ENCODE measurements at regions not wholly inside any gene's neighbourhood (a gene's known extent, or its start where the extent isn't known, plus 50 kb on each side); places are given as distances from the start of the nearest gene placed in this dataset.

GRCh38 chr11:45527898-45528297 is 137.5 kb downstream of the CHST1 start:
- H3K27me3 Mint-ChIP-seq (ENCODE audit: unreplicated experiment) = no peaks in the 10 kb centered on the region
- H3K27ac Mint-ChIP-seq (ENCODE audit: unreplicated experiment) = no peak overlapping the region
- TF ChIP-seq, protein P1, sequence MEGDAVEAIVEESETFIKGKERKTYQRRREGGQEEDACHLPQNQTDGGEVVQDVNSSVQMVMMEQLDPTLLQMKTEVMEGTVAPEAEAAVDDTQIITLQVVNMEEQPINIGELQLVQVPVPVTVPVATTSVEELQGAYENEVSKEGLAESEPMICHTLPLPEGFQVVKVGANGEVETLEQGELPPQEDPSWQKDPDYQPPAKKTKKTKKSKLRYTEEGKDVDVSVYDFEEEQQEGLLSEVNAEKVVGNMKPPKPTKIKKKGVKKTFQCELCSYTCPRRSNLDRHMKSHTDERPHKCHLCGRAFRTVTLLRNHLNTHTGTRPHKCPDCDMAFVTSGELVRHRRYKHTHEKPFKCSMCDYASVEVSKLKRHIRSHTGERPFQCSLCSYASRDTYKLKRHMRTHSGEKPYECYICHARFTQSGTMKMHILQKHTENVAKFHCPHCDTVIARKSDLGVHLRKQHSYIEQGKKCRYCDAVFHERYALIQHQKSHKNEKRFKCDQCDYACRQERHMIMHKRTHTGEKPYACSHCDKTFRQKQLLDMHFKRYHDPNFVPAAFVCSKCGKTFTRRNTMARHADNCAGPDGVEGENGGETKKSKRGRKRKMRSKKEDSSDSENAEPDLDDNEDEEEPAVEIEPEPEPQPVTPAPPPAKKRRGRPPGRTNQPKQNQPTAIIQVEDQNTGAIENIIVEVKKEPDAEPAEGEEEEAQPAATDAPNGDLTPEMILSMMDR (IDR thresholded peaks at IDR 0.05; ENCODE audit: unreplicated experiment) = no peak
- peaks cover 5% of the 10 kb centered on the region for H3K4me1 Mint-ChIP-seq (ENCODE audit: unreplicated experiment)
- H3K36me3 Mint-ChIP-seq (ENCODE audit: low read depth, unreplicated experiment) = peaks cover 4% of the 10 kb centered on the region
- no peak overlapping the region for H3K4me3 Mint-ChIP-seq (ENCODE audit: unreplicated experiment)
- H3K9me3 Mint-ChIP-seq (ENCODE audit: unreplicated experiment) = peaks cover 4% of the 10 kb centered on the region
- no peak for DNase-seq (ENCODE audit: low spot score)

- DNase-seq (ENCODE audit: low spot score) = no peak
- peaks cover 5% of the 10 kb centered on the region for H3K4me1 Mint-ChIP-seq (ENCODE audit: unreplicated experiment)
- no peak overlapping the region for H3K27ac Mint-ChIP-seq (ENCODE audit: unreplicated experiment)
- no peak overlapping the region for H3K4me3 Mint-ChIP-seq (ENCODE audit: unreplicated experiment)
- TF ChIP-seq, protein P1 (IDR thresholded peaks at IDR 0.05; ENCODE audit: unreplicated experiment) = no peak
- H3K27me3 Mint-ChIP-seq (ENCODE audit: unreplicated experiment) = no peaks in the 10 kb centered on the region
- H3K36me3 Mint-ChIP-seq (ENCODE audit: low read depth, unreplicated experiment) = peaks cover 4% of the 10 kb centered on the region
- peaks cover 4% of the 10 kb centered on the region for H3K9me3 Mint-ChIP-seq (ENCODE audit: unreplicated experiment)
Measured at GRCh38 chr11:45525393-45525792, 140.0 kb downstream of the CHST1 start.

- Mint-ChIP-seq H3K27me3 (ENCODE audit: unreplicated experiment) (peaks cover 4% of the 10 kb centered on the region), H3K27ac (ENCODE audit: unreplicated experiment) (no peak overlapping the region), H3K9me3 (ENCODE audit: unreplicated experiment) (peaks cover 4% of the 10 kb centered on the region), H3K4me3 (ENCODE audit: unreplicated experiment) (no peak overlapping the region), H3K36me3 (ENCODE audit: low read depth, unreplicated experiment) (peaks cover 4% of the 10 kb centered on the region), H3K4me1 (ENCODE audit: unreplicated experiment) (peaks cover 5% of the 10 kb centered on the region)
- no peak for DNase-seq (ENCODE audit: low spot score)
- TF ChIP-seq, protein P1 (IDR thresholded peaks at IDR 0.05; ENCODE audit: unreplicated experiment) = no peak
Measured at GRCh38 chr11:45523760-45524159, 141.7 kb downstream of the CHST1 start.

GRCh38 chr11:45518833-45519535 is 146.4 kb downstream of the CHST1 start:
- no peak for DNase-seq (ENCODE audit: low spot score)
- Mint-ChIP-seq H3K9me3 (ENCODE audit: unreplicated experiment) (no peaks in the 10 kb centered on the region), H3K27me3 (ENCODE audit: unreplicated experiment) (peaks cover 4% of the 10 kb centered on the region), H3K36me3 (ENCODE audit: low read depth, unreplicated experiment) (no peaks in the 10 kb centered on the region), H3K4me3 (ENCODE audit: unreplicated experiment) (no peak overlapping the region), H3K4me1 (ENCODE audit: unreplicated experiment) (peaks cover 9% of the 10 kb centered on the region), H3K27ac (ENCODE audit: unreplicated experiment) (no peak overlapping the region)
- TF ChIP-seq, protein P1 (IDR thresholded peaks at IDR 0.05; ENCODE audit: unreplicated experiment) = no peak

DNA sequence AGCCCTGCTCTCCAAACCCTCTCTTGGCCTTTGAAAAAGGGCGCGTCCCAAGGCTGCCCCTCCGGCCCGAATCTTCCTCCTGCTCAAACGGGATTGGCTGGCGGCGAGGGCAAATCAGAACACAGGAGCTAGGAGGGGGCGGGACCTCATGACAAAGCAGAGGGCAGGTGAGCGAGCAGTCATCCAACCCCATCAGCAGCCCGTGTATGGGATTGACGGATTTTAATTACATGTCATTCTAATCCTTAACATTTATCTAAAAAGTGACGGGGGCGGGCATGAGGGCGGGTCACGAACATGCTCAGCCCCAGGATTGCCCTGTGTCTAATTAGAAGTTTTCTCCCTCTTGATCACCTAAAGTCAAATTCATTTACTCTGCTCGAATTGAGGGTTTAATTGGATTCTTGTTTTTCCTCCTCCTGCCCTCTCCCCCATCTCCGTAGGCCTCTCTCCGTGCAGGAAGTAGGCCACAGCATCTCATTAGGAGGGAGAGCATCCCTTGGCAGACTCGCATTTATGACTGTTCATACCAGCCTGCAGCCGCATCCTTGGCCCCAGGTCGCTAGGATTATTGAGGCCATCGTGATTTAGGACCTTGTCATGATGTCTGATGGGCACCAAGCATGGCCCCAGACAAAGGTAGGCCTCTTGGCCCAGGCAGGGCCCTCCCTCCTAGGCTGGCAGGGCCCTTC is 147.1 kb downstream of the CHST1 start:
- DNase-seq (ENCODE audit: low spot score) = no peak

More for the DNA sequence above, 147.1 kb downstream of the CHST1 start:
- H3K4me3 Mint-ChIP-seq (ENCODE audit: unreplicated experiment) = no peak overlapping the region
- no peaks in the 10 kb centered on the region for H3K36me3 Mint-ChIP-seq (ENCODE audit: low read depth, unreplicated experiment)
- TF ChIP-seq, protein P1 (IDR thresholded peaks at IDR 0.05; ENCODE audit: unreplicated experiment) = no peak
- H3K27me3 Mint-ChIP-seq (ENCODE audit: unreplicated experiment) = peaks cover 6% of the 10 kb centered on the region
- no peaks in the 10 kb centered on the region for H3K9me3 Mint-ChIP-seq (ENCODE audit: unreplicated experiment)
- no peak overlapping the region for H3K27ac Mint-ChIP-seq (ENCODE audit: unreplicated experiment)
- H3K4me1 Mint-ChIP-seq (ENCODE audit: unreplicated experiment) = peaks cover 15% of the 10 kb centered on the region
